ENCODE measurements at regions not wholly inside any gene's neighbourhood (a gene's known extent, or its start where the extent isn't known, plus 50 kb on each side); places are given as distances from the start of the nearest gene placed in this dataset.

GRCh38 chr2:186195696-186196095, 290.4 kb upstream of the ZC3H15 start:
- Histone ChIP-seq H3K79me2 (ENCODE audit: insufficient read depth, low read length) (no peaks in the 10 kb centered on the region), H3K9ac (ENCODE audit: low read depth, low read length, poor library complexity, severe bottlenecking) (no peak overlapping the region), H3K9me3 (ENCODE audit: insufficient read depth, low read depth, low read length) (no peaks in the 10 kb centered on the region), H3K9me2 (replicated peaks; ENCODE audit: low read depth, low read length) (no peaks in the 10 kb centered on the region), H2AFZ (ENCODE audit: low read length) (no peak overlapping the region), H3K27me3 (ENCODE audit: insufficient read depth, low read length, poor library complexity, severe bottlenecking) (no peaks in the 10 kb centered on the region), H3F3A (ENCODE audit: low read depth) (no peaks in the 10 kb centered on the region), H4K20me1 (ENCODE audit: insufficient read depth, low read length, poor library complexity, severe bottlenecking) (no peaks in the 10 kb centered on the region), H3K4me1 (ENCODE audit: insufficient read depth, low read length, poor library complexity, severe bottlenecking) (no peaks in the 10 kb centered on the region), H3K4me3 (ENCODE audit: low read length, poor library complexity, severe bottlenecking) (no peak overlapping the region), H3K36me3 (ENCODE audit: insufficient read depth, low read length) (no peaks in the 10 kb centered on the region), H3K4me2 (ENCODE audit: low read depth, low read length, poor library complexity, severe bottlenecking) (no peak overlapping the region)
- no peak for TF ChIP-seq CTCF (conservative IDR thresholded peaks at IDR 0.05; ENCODE audit: low read length)
- no peak for TF ChIP-seq EZH2phosphoT487 (IDR thresholded peaks at IDR 0.05; ENCODE audit: borderline replicate concordance)

GRCh38 chr2:186197955-186198354, 288.1 kb upstream of the ZC3H15 start:
- H3K4me3 ChIP-seq (ENCODE audit: low read length, poor library complexity, severe bottlenecking) = no peak overlapping the region
- H3K79me2 ChIP-seq (ENCODE audit: insufficient read depth, low read length) = no peaks in the 10 kb centered on the region
- no peak overlapping the region for H3K9ac ChIP-seq (ENCODE audit: low read depth, low read length, poor library complexity, severe bottlenecking)
- no peaks in the 10 kb centered on the region for H3K9me3 ChIP-seq (ENCODE audit: insufficient read depth, low read depth, low read length)
- no peak overlapping the region for H2AFZ ChIP-seq (ENCODE audit: low read length)
- H3K4me2 ChIP-seq (ENCODE audit: low read depth, low read length, poor library complexity, severe bottlenecking) = no peak overlapping the region
- H4K20me1 ChIP-seq (ENCODE audit: insufficient read depth, low read length, poor library complexity, severe bottlenecking) = no peaks in the 10 kb centered on the region
- H3K4me1 ChIP-seq (ENCODE audit: insufficient read depth, low read length, poor library complexity, severe bottlenecking) = no peaks in the 10 kb centered on the region
- H3K27me3 ChIP-seq (ENCODE audit: insufficient read depth, low read length, poor library complexity, severe bottlenecking) = no peaks in the 10 kb centered on the region
- no peaks in the 10 kb centered on the region for H3K9me2 ChIP-seq (replicated peaks; ENCODE audit: low read depth, low read length)
- TF ChIP-seq CTCF (conservative IDR thresholded peaks at IDR 0.05; ENCODE audit: low read length) (no peak), EZH2phosphoT487 (IDR thresholded peaks at IDR 0.05; ENCODE audit: borderline replicate concordance) (no peak)
- H3F3A ChIP-seq (ENCODE audit: low read depth) = no peaks in the 10 kb centered on the region
- H3K36me3 ChIP-seq (ENCODE audit: insufficient read depth, low read length) = no peaks in the 10 kb centered on the region

GRCh38 chr2:186199029-186199428, 287.0 kb upstream of the ZC3H15 start:
- Histone ChIP-seq H4K20me1 (ENCODE audit: insufficient read depth, low read length, poor library complexity, severe bottlenecking) (no peaks in the 10 kb centered on the region), H3K4me3 (ENCODE audit: low read length, poor library complexity, severe bottlenecking) (no peak overlapping the region), H3K36me3 (ENCODE audit: insufficient read depth, low read length) (no peaks in the 10 kb centered on the region), H2AFZ (ENCODE audit: low read length) (no peak overlapping the region), H3K79me2 (ENCODE audit: insufficient read depth, low read length) (no peaks in the 10 kb centered on the region), H3K9ac (ENCODE audit: low read depth, low read length, poor library complexity, severe bottlenecking) (no peak overlapping the region), H3F3A (ENCODE audit: low read depth) (no peaks in the 10 kb centered on the region), H3K4me2 (ENCODE audit: low read depth, low read length, poor library complexity, severe bottlenecking) (no peak overlapping the region), H3K27me3 (ENCODE audit: insufficient read depth, low read length, poor library complexity, severe bottlenecking) (no peaks in the 10 kb centered on the region), H3K9me2 (replicated peaks; ENCODE audit: low read depth, low read length) (no peaks in the 10 kb centered on the region), H3K4me1 (ENCODE audit: insufficient read depth, low read length, poor library complexity, severe bottlenecking) (no peaks in the 10 kb centered on the region), H3K9me3 (ENCODE audit: insufficient read depth, low read depth, low read length) (no peaks in the 10 kb centered on the region)
- TF ChIP-seq CTCF (conservative IDR thresholded peaks at IDR 0.05; ENCODE audit: low read length) (no peak), EZH2phosphoT487 (IDR thresholded peaks at IDR 0.05; ENCODE audit: borderline replicate concordance) (no peak)

Measured in Loucy (cell line).